KMS-11 (cell line): ENCODE measurements at regions not wholly inside any gene's neighbourhood (a gene's known extent, or its start where the extent isn't known, plus 50 kb on each side); places are given as distances from the start of the nearest gene placed in this dataset.

ENCODE experiments used
- H2AFZ ChIP-seq: fragments of 200-600 bp; sonication (generic); 2 replicates; pipeline ENCODE4 v1.6.1; 2016; ENCODE audit warnings: antibody characterized with exemption, mixed run types, low read depth
- H3K27ac ChIP-seq: fragments of 200-600 bp; sonication (generic); 2 replicates; pipeline ENCODE4 v1.6.1; 2016; ENCODE audit warnings: mild to moderate bottlenecking, mixed run types
- H3K27me3 ChIP-seq: fragments of 200-600 bp; sonication (generic); 2 replicates; pipeline ENCODE4 v1.6.1; 2017; ENCODE audit warnings: mild to moderate bottlenecking, low read depth, mixed run types, moderate library complexity; ENCODE audit not compliant: insufficient read depth
- H3K36me3 ChIP-seq: fragments of 200-600 bp; sonication (generic); 2 replicates; pipeline ENCODE4 v1.6.1; 2017; ENCODE audit warnings: mild to moderate bottlenecking, mixed run types; ENCODE audit not compliant: insufficient read depth
- H3K4me1 ChIP-seq: fragments of 200-600 bp; sonication (generic); 2 replicates; pipeline ENCODE4 v1.6.1; 2016; ENCODE audit warnings: mild to moderate bottlenecking, low read depth, mixed run types; ENCODE audit not compliant: poor library complexity, severe bottlenecking
- H3K4me2 ChIP-seq: fragments of 200-600 bp; sonication (generic); 2 replicates; pipeline ENCODE4 v1.7.0; 2016; ENCODE audit warnings: mild to moderate bottlenecking, mixed run types
- H3K4me3 ChIP-seq: fragments of 200-600 bp; sonication (generic); IDR thresholded peaks from 2 replicates; pipeline ENCODE4 v1.6.1; 2017; ENCODE audit warnings: low read depth, low read length, mixed read lengths; ENCODE audit not compliant: insufficient read depth
- H3K79me2 ChIP-seq: fragments of 200-600 bp; sonication (generic); 2 replicates; pipeline ENCODE4 v1.6.1; 2016; ENCODE audit warnings: low read depth, mixed run types; ENCODE audit not compliant: insufficient read depth
- H3K9ac ChIP-seq: fragments of 200-600 bp; sonication (generic); 2 replicates; pipeline ENCODE4 v1.6.1; 2016; ENCODE audit warnings: mild to moderate bottlenecking, mixed run types
- H4K20me1 ChIP-seq: fragments of 200-600 bp; sonication (generic); 2 replicates; pipeline ENCODE4 v1.6.1; 2016; ENCODE audit warnings: mild to moderate bottlenecking, mixed run types; ENCODE audit not compliant: insufficient read depth
- TF ChIP-seq, protein P1 (sequence below): fragments of 200-600 bp; sonication (generic); conservative IDR thresholded peaks from 2 replicates; pipeline ENCODE4 v1.6.1; 2017; ENCODE audit warnings: low read depth, mild to moderate bottlenecking, antibody characterized with exemption, low read length, moderate library complexity, mixed read lengths

DNA sequence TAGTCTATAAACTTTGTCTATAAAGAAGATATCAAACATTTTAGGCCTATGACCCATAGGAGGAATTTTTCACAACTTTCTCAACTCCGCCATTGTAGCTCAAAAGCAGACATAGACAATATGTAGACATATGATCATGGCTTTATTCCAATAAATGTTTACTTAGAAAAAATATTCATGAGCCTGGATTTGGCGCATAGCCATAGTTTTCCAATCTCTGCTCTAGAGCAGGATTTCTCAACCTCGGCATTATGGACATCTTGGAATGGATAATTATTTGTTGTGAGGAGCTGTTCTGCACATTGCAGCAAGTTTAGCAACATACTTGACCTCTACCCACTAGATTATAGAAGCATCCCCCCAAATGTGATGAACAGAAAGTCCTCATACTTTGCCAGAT lies 532.6 kb downstream of the ANKRD7 start:
- H3K79me2 ChIP-seq = no peaks in the 10 kb centered on the region
- H3K36me3 ChIP-seq = no peaks in the 10 kb centered on the region
- no peaks in the 10 kb centered on the region for H3K27me3 ChIP-seq
- no peaks in the 10 kb centered on the region for H4K20me1 ChIP-seq
- TF ChIP-seq, protein P1, sequence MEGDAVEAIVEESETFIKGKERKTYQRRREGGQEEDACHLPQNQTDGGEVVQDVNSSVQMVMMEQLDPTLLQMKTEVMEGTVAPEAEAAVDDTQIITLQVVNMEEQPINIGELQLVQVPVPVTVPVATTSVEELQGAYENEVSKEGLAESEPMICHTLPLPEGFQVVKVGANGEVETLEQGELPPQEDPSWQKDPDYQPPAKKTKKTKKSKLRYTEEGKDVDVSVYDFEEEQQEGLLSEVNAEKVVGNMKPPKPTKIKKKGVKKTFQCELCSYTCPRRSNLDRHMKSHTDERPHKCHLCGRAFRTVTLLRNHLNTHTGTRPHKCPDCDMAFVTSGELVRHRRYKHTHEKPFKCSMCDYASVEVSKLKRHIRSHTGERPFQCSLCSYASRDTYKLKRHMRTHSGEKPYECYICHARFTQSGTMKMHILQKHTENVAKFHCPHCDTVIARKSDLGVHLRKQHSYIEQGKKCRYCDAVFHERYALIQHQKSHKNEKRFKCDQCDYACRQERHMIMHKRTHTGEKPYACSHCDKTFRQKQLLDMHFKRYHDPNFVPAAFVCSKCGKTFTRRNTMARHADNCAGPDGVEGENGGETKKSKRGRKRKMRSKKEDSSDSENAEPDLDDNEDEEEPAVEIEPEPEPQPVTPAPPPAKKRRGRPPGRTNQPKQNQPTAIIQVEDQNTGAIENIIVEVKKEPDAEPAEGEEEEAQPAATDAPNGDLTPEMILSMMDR = no peak
- no peak overlapping the region for H3K27ac ChIP-seq
- no peak overlapping the region for H3K4me2 ChIP-seq
- peaks cover 24% of the 10 kb centered on the region for H3K4me1 ChIP-seq
- H3K9ac ChIP-seq = no peak overlapping the region
- H3K4me3 ChIP-seq = no peak overlapping the region
- no peak overlapping the region for H2AFZ ChIP-seq

DNA sequence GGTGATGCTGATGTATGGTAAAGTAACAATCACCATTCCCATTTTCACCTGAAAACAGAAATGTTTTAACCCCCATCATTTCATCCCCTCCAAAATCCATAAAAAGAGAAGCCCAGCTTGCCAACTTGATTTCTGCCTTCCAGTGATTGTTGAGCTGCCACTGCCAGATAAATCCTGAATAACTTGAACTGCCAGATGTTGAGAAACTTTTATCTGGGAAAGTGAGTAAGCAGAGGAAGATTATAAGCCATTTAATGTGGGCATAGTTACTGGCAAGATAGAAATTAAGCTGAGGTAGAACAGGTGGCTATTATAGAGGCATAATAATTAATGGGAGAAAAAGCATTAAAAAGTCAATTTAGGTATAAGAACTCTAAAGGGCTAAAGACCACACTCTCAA lies 534.1 kb downstream of the ANKRD7 start:
- no peak overlapping the region for H3K4me3 ChIP-seq
- H3K4me1 ChIP-seq = peaks cover 24% of the 10 kb centered on the region
- no peaks in the 10 kb centered on the region for H3K27me3 ChIP-seq
- H3K36me3 ChIP-seq = no peaks in the 10 kb centered on the region
- no peak overlapping the region for H3K9ac ChIP-seq
- no peaks in the 10 kb centered on the region for H3K79me2 ChIP-seq
- H2AFZ ChIP-seq = no peak overlapping the region
- TF ChIP-seq, protein P1 = no peak
- H4K20me1 ChIP-seq = no peaks in the 10 kb centered on the region
- H3K27ac ChIP-seq = no peak overlapping the region
- H3K4me2 ChIP-seq = no peak overlapping the region

DNA sequence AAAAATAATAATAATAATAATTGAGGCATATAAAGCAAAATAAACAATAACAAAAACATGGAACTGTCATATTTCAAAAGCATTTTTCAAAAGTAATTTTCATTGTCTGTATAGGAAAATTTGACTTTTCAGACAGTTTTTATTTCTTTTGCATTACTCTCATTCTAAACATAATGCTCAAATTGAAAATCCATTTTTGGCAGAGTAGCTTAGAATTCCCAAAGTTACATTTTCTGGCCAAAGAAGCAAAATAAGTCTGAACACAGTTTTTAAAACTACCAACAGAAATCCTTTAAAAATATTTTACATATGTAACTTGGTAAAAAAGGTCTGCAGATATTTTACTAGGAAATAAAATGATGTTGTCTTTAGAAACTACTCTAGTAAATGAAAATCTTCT lies 535.4 kb downstream of the ANKRD7 start:
- Histone ChIP-seq H3K36me3 (no peaks in the 10 kb centered on the region), H3K79me2 (no peaks in the 10 kb centered on the region), H2AFZ (no peak overlapping the region), H3K4me2 (no peak overlapping the region), H3K27me3 (no peaks in the 10 kb centered on the region), H3K4me3 (no peak overlapping the region), H3K4me1 (peaks cover 14% of the 10 kb centered on the region), H4K20me1 (no peaks in the 10 kb centered on the region), H3K27ac (no peak overlapping the region), H3K9ac (no peak overlapping the region)
- TF ChIP-seq, protein P1 = no peak

DNA sequence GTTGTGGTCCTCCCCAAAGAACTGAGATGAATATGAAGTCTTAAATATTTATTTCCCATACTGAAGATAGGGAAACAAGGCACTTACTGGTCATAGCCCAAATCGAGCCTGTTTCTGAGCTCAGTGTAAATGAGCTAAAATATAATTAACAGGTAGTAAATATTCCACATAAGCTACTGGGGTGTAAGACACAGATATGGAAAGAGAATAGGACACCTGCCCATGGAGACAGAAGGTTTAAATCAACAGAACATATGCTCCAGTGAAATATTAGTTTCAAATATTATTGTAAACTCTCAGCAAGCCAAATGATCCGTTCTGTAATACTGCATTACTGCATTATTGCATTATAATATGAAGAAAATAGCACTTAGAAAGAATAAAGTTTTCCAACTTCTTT lies 537.9 kb downstream of the ANKRD7 start:
- TF ChIP-seq, protein P1 = no peak
- no peak overlapping the region for H3K4me3 ChIP-seq
- no peak overlapping the region for H3K4me2 ChIP-seq
- no peaks in the 10 kb centered on the region for H3K36me3 ChIP-seq
- no peaks in the 10 kb centered on the region for H3K27me3 ChIP-seq
- no peak overlapping the region for H3K27ac ChIP-seq
- no peak overlapping the region for H3K9ac ChIP-seq
- H4K20me1 ChIP-seq = no peaks in the 10 kb centered on the region
- no peaks in the 10 kb centered on the region for H3K4me1 ChIP-seq
- no peaks in the 10 kb centered on the region for H3K79me2 ChIP-seq
- H2AFZ ChIP-seq = no peak overlapping the region
